H9 (cell line): ENCODE measurements at regions not wholly inside any gene's neighbourhood (a gene's known extent, or its start where the extent isn't known, plus 50 kb on each side); places are given as distances from the start of the nearest gene placed in this dataset.

Source experiments
- DNase-seq: peaks from one replicate; pipeline ENCODE4 v3.0.0-alpha.2; 2017
- H2AFZ ChIP-seq: one replicate; pipeline ENCODE4 v1.6.1; 2013; ENCODE audit warnings: mild to moderate bottlenecking, low read length, control low read depth, moderate library complexity
- H2AK5ac ChIP-seq: 2 replicates; pipeline ENCODE4 v1.6.1; 2013; ENCODE audit warnings: low read length, control low read depth, mixed read lengths; ENCODE audit not compliant: insufficient read length
- H2BK120ac ChIP-seq: one replicate; pipeline ENCODE4 v1.6.1; 2013; ENCODE audit warnings: low read depth, mild to moderate bottlenecking, low read length, control low read depth, inconsistent platforms; ENCODE audit not compliant: poor library complexity, severe bottlenecking
- H2BK12ac ChIP-seq: 2 replicates; pipeline ENCODE4 v1.6.1; 2013; ENCODE audit warnings: low read length, control low read depth, mixed read lengths, low read depth; ENCODE audit not compliant: insufficient read length
- H2BK15ac ChIP-seq: 2 replicates; pipeline ENCODE4 v1.6.1; 2013; ENCODE audit warnings: low read depth, low read length, control low read depth
- H2BK20ac ChIP-seq: one replicate; pipeline ENCODE4 v1.6.1; 2013; ENCODE audit warnings: low read depth, mild to moderate bottlenecking, low read length, control low read depth, inconsistent platforms; ENCODE audit not compliant: poor library complexity, severe bottlenecking
- H2BK5ac ChIP-seq: 2 replicates; pipeline ENCODE4 v1.6.1; 2013; ENCODE audit warnings: low read length, control low read depth, mixed read lengths; ENCODE audit not compliant: insufficient read length
- H3K14ac ChIP-seq: 2 replicates; pipeline ENCODE4 v1.6.1; 2013; ENCODE audit warnings: low read length, control low read depth; ENCODE audit not compliant: insufficient read depth
- H3K18ac ChIP-seq: 2 replicates; pipeline ENCODE4 v1.6.1; 2013; ENCODE audit warnings: low read depth, mild to moderate bottlenecking, mixed read lengths, low read length, control low read depth; ENCODE audit not compliant: insufficient read length
- H3K23ac ChIP-seq: 2 replicates; pipeline ENCODE4 v1.6.1; 2013; ENCODE audit warnings: low read length, control low read depth, mixed read lengths, low read depth; ENCODE audit not compliant: insufficient read length
- H3K23me2 ChIP-seq: 2 replicates; pipeline ENCODE4 v1.6.1; 2013; ENCODE audit warnings: low read depth, mild to moderate bottlenecking, mixed read lengths, low read length, control low read depth; ENCODE audit not compliant: insufficient read length, poor library complexity, severe bottlenecking
- H3K27ac ChIP-seq: 2 replicates; pipeline ENCODE4 v1.5.1; 2013; ENCODE audit warnings: low read length, control low read depth, mixed read lengths, low read depth; ENCODE audit not compliant: insufficient read length
- H3K27me3 ChIP-seq: 2 replicates; pipeline ENCODE4 v1.6.1; 2013; ENCODE audit warnings: low read length, control low read depth, inconsistent platforms; ENCODE audit not compliant: insufficient read depth
- H3K4ac ChIP-seq: 2 replicates; pipeline ENCODE4 v1.6.1; 2013; ENCODE audit warnings: low read depth, mild to moderate bottlenecking, control low read depth, inconsistent platforms, low read length, moderate library complexity
- H3K4me1 ChIP-seq: 2 replicates; pipeline ENCODE4 v1.6.1; 2013; ENCODE audit warnings: low read length, control low read depth, inconsistent platforms; ENCODE audit not compliant: insufficient read depth
- H3K4me2 ChIP-seq: 2 replicates; pipeline ENCODE4 v1.6.1; 2013; ENCODE audit warnings: low read length, control low read depth, mixed read lengths; ENCODE audit not compliant: insufficient read length, insufficient read depth
- H3K56ac ChIP-seq: 2 replicates; pipeline ENCODE4 v1.6.1; 2013; ENCODE audit warnings: low read depth, mild to moderate bottlenecking, mixed read lengths, low read length, control low read depth; ENCODE audit not compliant: insufficient read length
- H3K79me1 ChIP-seq: 2 replicates; pipeline ENCODE4 v1.6.1; 2013; ENCODE audit warnings: low read depth, mild to moderate bottlenecking, moderate library complexity, low read length, control low read depth, inconsistent platforms; ENCODE audit not compliant: insufficient read depth, poor library complexity, severe bottlenecking
- H3K79me2 ChIP-seq: 2 replicates; pipeline ENCODE4 v1.6.1; 2013; ENCODE audit warnings: low read length, control low read depth, inconsistent platforms; ENCODE audit not compliant: insufficient read depth
- H3K9ac ChIP-seq: 2 replicates; pipeline ENCODE4 v1.6.1; 2013; ENCODE audit warnings: low read length, control low read depth, mixed read lengths; ENCODE audit not compliant: insufficient read length; ENCODE audit errors: extremely low read depth
- H3K9me3 ChIP-seq: one replicate; pipeline ENCODE4 v1.6.1; 2013; ENCODE audit warnings: low read depth, low read length, inconsistent platforms; ENCODE audit not compliant: control insufficient read depth
- H3T11ph ChIP-seq: one replicate; pipeline ENCODE4 v1.6.1; 2013; ENCODE audit warnings: mild to moderate bottlenecking, low read length, control low read depth, inconsistent platforms
- H4K20me1 ChIP-seq: one replicate; pipeline ENCODE4 v1.6.1; 2013; ENCODE audit not compliant: control insufficient read depth, insufficient read length, insufficient read depth
- H4K5ac ChIP-seq: 2 replicates; pipeline ENCODE4 v1.6.1; 2013; ENCODE audit warnings: low read depth, mild to moderate bottlenecking, mixed read lengths, low read length, control low read depth; ENCODE audit not compliant: insufficient read length
- H4K8ac ChIP-seq: replicated peaks from 2 replicates; pipeline ENCODE4 v1.6.1; 2013; ENCODE audit warnings: low read length, control low read depth, mixed read lengths, low read depth; ENCODE audit not compliant: insufficient read length
- H4K91ac ChIP-seq: 2 replicates; pipeline ENCODE4 v1.6.1; 2013; ENCODE audit warnings: low read depth, mild to moderate bottlenecking, moderate library complexity, mixed read lengths, low read length, control low read depth; ENCODE audit not compliant: insufficient read length
- H3K27ac Mint-ChIP-seq, 3 experiments: 2 replicates in 2 of 3; 3 replicates in 1 of 3; pipeline ENCODE4 v1.8.0; 2020 to 2021; ENCODE audit warnings: mixed read lengths in 3 of 3, mild to moderate bottlenecking in 1 of 3, moderate library complexity in 1 of 3
- H3K27me3 Mint-ChIP-seq: 2 replicates; pipeline ENCODE4 v1.8.0; 2021; ENCODE audit warnings: low read depth, mild to moderate bottlenecking, moderate library complexity, mixed read lengths
- H3K36me3 Mint-ChIP-seq, 3 experiments: 2 replicates in 2 of 3; 3 replicates in 1 of 3; pipeline ENCODE4 v1.8.0; 2020 to 2021; ENCODE audit warnings: low read depth in 3 of 3, mixed read lengths in 3 of 3; ENCODE audit not compliant: insufficient read depth in 1 of 3
- H3K4me1 Mint-ChIP-seq, 2 experiments: 2 replicates each; pipeline ENCODE4 v1.8.0; 2020; ENCODE audit warnings: mixed read lengths in 2 of 2
- H3K4me3 Mint-ChIP-seq, 2 experiments: 2 replicates in 1 of 2; 3 replicates in 1 of 2; pipeline ENCODE4 v1.8.0; 2020 to 2021; ENCODE audit warnings: mild to moderate bottlenecking in 2 of 2, mixed read lengths in 2 of 2, moderate library complexity in 1 of 2
- H3K9me3 Mint-ChIP-seq, 2 experiments: 2 replicates in 1 of 2; 3 replicates in 1 of 2; pipeline ENCODE4 v1.8.0; 2020; ENCODE audit warnings: mild to moderate bottlenecking in 2 of 2, mixed read lengths in 2 of 2, moderate library complexity in 1 of 2
- WGBS: extraction: QIAGEN DNeasy Blood & Tissue Kit; methylation state at CpG from one replicate; pipeline ENCODE4 v1.1.7; 2013; ENCODE audit warnings: missing lambda C conversion rate, low lambda C conversion rate, mixed read lengths; ENCODE audit not compliant: insufficient read length; ENCODE audit errors: extremely low coverage; 5-methylcytosine and 5-hydroxymethylcytosine counted together
- TF ChIP-seq, protein P1 (sequence below): fragments of 200-600 bp; sonication (generic); conservative IDR thresholded peaks from 3 replicates; pipeline ENCODE4 v1.8.0; 2021; ENCODE audit warnings: antibody characterized with exemption, mild to moderate bottlenecking

DNA sequence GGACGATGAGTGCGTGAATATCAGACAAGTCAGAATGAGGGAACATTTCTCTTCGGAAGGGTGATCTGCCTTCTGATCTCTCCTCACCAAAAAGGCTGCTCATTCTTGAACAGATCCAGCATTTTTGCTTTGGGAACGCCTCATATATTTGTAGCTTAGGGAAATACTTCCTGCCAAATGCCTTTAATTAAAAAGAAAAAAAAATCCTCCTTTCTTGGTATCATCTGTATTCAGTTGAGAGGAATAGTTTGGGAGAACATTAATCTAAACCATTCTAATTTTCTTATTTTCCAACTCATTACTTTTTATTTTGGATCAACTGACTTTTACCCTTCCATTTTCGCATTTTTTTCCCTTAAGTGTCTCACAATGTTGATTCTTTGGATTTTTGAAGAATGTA lies 163.4 kb downstream of the SNX18 start:
- Mint-ChIP-seq H3K4me3 (no peak overlapping the region), H3K27ac (no peak overlapping the region), H3K36me3 (no peaks in the 10 kb centered on the region), H3K4me1 (no peaks in the 10 kb centered on the region), H3K27me3 (no peaks in the 10 kb centered on the region), H3K9me3 (peaks cover 1 to 3% of the 10 kb centered on the region in 2 experiments; a peak in 2 of 5 replicates)
- Histone ChIP-seq H3K18ac (no peak overlapping the region), H3K27me3 (no peaks in the 10 kb centered on the region), H3K79me1 (no peaks in the 10 kb centered on the region), H3K4ac (no peak overlapping the region), H3K56ac (no peak overlapping the region), H4K91ac (no peak overlapping the region), H2BK120ac (no peak overlapping the region), H4K5ac (no peak overlapping the region), H3K4me1 (no peaks in the 10 kb centered on the region), H2AFZ (no peak overlapping the region), H3T11ph (no peak overlapping the region), H2BK12ac (no peak overlapping the region), H3K23me2 (no peaks in the 10 kb centered on the region), H2AK5ac (no peak overlapping the region), H4K8ac (no peak overlapping the region), H3K9me3 (no peaks in the 10 kb centered on the region), H2BK5ac (no peak overlapping the region), H3K79me2 (no peaks in the 10 kb centered on the region), H2BK15ac (no peak overlapping the region), H2BK20ac (no peak overlapping the region), H3K27ac (no peak overlapping the region), H4K20me1 (no peaks in the 10 kb centered on the region), H3K23ac (no peak overlapping the region), H3K4me2 (no peak overlapping the region), H3K14ac (no peak overlapping the region), H3K9ac (no peak overlapping the region)
- WGBS = 100% methylated on average over 1 of the region's 5 CpGs
- DNase-seq = no peak
- TF ChIP-seq, protein P1, sequence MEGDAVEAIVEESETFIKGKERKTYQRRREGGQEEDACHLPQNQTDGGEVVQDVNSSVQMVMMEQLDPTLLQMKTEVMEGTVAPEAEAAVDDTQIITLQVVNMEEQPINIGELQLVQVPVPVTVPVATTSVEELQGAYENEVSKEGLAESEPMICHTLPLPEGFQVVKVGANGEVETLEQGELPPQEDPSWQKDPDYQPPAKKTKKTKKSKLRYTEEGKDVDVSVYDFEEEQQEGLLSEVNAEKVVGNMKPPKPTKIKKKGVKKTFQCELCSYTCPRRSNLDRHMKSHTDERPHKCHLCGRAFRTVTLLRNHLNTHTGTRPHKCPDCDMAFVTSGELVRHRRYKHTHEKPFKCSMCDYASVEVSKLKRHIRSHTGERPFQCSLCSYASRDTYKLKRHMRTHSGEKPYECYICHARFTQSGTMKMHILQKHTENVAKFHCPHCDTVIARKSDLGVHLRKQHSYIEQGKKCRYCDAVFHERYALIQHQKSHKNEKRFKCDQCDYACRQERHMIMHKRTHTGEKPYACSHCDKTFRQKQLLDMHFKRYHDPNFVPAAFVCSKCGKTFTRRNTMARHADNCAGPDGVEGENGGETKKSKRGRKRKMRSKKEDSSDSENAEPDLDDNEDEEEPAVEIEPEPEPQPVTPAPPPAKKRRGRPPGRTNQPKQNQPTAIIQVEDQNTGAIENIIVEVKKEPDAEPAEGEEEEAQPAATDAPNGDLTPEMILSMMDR = no peak
